ENCODE measurements at regions not wholly inside any gene's neighbourhood (a gene's known extent, or its start where the extent isn't known, plus 50 kb on each side); places are given as distances from the start of the nearest gene placed in this dataset.

DNA sequence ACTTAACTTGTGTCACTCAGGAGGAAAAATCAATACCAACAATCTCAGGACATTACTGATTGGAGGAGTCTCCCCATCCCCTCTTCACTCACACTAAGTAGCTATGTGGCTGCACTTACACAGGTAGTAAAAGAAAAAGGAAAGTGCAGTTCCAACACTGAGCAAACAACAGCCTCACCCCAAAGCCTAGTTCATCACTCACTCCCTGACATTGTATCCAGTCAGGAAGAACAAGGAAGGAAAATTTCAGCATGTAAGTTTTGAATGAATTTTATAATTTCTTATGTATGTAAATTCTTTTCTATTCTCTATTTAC lies 273.4 kb downstream of the IGSF11 start:
- Histone ChIP-seq H2BK12ac (ENCODE audit: low read length) (no peak overlapping the region), H4K8ac (ENCODE audit: low read depth, low read length) (no peak overlapping the region), H4K12ac (ENCODE audit: low read depth, low read length) (no peak overlapping the region), H4K91ac (ENCODE audit: low read depth, low read length) (no peak overlapping the region), H2BK120ac (ENCODE audit: insufficient read depth, low read length, poor library complexity) (no peak overlapping the region), H3K23ac (ENCODE audit: low read length) (no peak overlapping the region), H3K4ac (ENCODE audit: low read depth, low read length) (no peak overlapping the region), H3K18ac (ENCODE audit: low read length) (no peak overlapping the region), H3K9ac (ENCODE audit: low read length) (no peak overlapping the region), H3K4me1 (ENCODE audit: control insufficient read depth in 1 of 2, insufficient read depth in 2 of 2, low read length in 2 of 2) (no peaks in the 10 kb centered on the region), H2AK5ac (ENCODE audit: low read length) (no peak overlapping the region), H3K9me3 (ENCODE audit: insufficient read depth, low read depth, low read length) (no peaks in the 10 kb centered on the region), H3K79me2 (ENCODE audit: control insufficient read depth, insufficient read depth, low read length, poor library complexity) (no peaks in the 10 kb centered on the region), H3K27ac (ENCODE audit: low read depth, low read length) (no peak overlapping the region), H3K14ac (ENCODE audit: low read length) (no peak overlapping the region), H3K36me3 (ENCODE audit: control insufficient read depth in 1 of 2, insufficient read depth in 2 of 2, low read length in 2 of 2) (no peaks in the 10 kb centered on the region), H3K79me1 (ENCODE audit: low read length) (no peaks in the 10 kb centered on the region), H3K4me3 (ENCODE audit: low read depth, low read length) (no peak overlapping the region), H2BK5ac (ENCODE audit: low read depth, low read length, poor library complexity) (no peak overlapping the region), H3K4me2 (ENCODE audit: low read length) (no peak overlapping the region), H2AFZ (ENCODE audit: insufficient read depth, low read length, poor library complexity) (no peak overlapping the region), H3K27me3 (ENCODE audit: insufficient read depth, low read length) (no peaks in the 10 kb centered on the region)
- DNase-seq, result no peak

DNA sequence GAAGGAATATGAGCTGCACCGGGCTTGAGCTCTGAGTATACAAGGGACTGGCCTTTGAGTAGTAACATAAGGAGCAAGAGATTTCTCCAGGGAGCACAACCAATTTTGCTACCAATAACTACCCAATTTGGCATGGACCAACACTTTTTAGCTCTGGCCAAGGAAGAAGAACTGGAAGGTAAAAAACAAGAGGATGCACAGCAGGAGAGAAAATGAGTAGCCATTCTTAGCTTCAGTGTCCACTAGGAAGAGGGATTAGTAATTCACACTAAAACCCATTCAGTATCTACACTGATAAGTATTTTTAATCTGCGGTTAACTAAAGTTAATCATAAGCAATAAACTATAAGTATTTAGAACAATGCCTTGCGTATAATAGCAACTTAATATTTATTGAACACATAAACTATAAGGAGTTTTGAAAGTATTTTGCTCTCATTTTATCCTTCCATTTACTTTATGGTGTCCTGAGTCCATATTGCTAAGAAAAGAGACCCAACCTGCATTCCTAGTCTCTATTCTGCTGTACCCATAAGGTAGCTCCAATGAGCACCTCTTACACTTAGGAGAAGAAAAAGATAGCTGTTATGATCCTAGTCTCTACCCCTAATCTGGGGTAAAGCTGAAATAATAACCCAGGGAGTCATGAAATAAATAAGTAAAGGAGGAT lies 268.9 kb downstream of the IGSF11 start:
- Histone ChIP-seq H3K27ac (ENCODE audit: low read depth, low read length) (no peak overlapping the region), H2AFZ (ENCODE audit: insufficient read depth, low read length, poor library complexity) (no peak overlapping the region), H2BK12ac (ENCODE audit: low read length) (no peak overlapping the region), H4K12ac (ENCODE audit: low read depth, low read length) (no peak overlapping the region), H3K4me3 (ENCODE audit: low read depth, low read length) (no peak overlapping the region), H3K18ac (ENCODE audit: low read length) (no peak overlapping the region), H2BK5ac (ENCODE audit: low read depth, low read length, poor library complexity) (no peak overlapping the region), H3K79me2 (ENCODE audit: control insufficient read depth, insufficient read depth, low read length, poor library complexity) (no peaks in the 10 kb centered on the region), H3K9ac (ENCODE audit: low read length) (no peak overlapping the region), H2BK120ac (ENCODE audit: insufficient read depth, low read length, poor library complexity) (no peak overlapping the region), H4K8ac (ENCODE audit: low read depth, low read length) (no peak overlapping the region), H3K14ac (ENCODE audit: low read length) (no peak overlapping the region), H3K79me1 (ENCODE audit: low read length) (no peaks in the 10 kb centered on the region), H3K4me2 (ENCODE audit: low read length) (no peak overlapping the region), H3K4ac (ENCODE audit: low read depth, low read length) (no peak overlapping the region), H4K91ac (ENCODE audit: low read depth, low read length) (no peak overlapping the region), H2AK5ac (ENCODE audit: low read length) (no peak overlapping the region), H3K9me3 (ENCODE audit: insufficient read depth, low read depth, low read length) (no peaks in the 10 kb centered on the region), H3K27me3 (ENCODE audit: insufficient read depth, low read length) (no peaks in the 10 kb centered on the region), H3K23ac (ENCODE audit: low read length) (no peak overlapping the region), H3K4me1 (ENCODE audit: control insufficient read depth in 1 of 2, insufficient read depth in 2 of 2, low read length in 2 of 2) (no peaks in the 10 kb centered on the region), H3K36me3 (ENCODE audit: control insufficient read depth in 1 of 2, insufficient read depth in 2 of 2, low read length in 2 of 2) (no peaks in the 10 kb centered on the region)
- WGBS (ENCODE audit: extremely low coverage, insufficient coverage, insufficient read length), result no CpG with 5 or more reads among the region's 3 CpGs
- no peak for DNase-seq

DNA sequence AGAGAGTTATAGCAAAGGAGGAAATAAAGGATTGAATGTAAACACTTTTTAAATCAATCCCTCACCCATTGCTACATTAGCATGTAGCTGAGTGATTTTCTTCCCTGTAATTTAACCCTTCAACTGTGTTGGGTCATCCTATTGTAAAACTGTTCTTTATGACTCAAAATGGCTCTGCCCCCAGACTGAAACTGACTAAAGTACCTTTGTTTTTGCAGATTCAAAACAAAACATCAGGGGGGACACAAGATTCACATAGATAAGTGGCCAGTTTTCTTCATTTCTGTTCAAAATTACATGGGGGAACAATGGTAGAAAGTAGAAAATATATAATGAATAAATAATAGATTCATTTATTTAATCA lies 268.4 kb downstream of the IGSF11 start:
- Histone ChIP-seq H3K4ac (ENCODE audit: low read depth, low read length) (no peak overlapping the region), H3K36me3 (ENCODE audit: control insufficient read depth in 1 of 2, insufficient read depth in 2 of 2, low read length in 2 of 2) (no peaks in the 10 kb centered on the region), H3K4me2 (ENCODE audit: low read length) (no peak overlapping the region), H3K18ac (ENCODE audit: low read length) (no peak overlapping the region), H3K4me3 (ENCODE audit: low read depth, low read length) (no peak overlapping the region), H2AFZ (ENCODE audit: insufficient read depth, low read length, poor library complexity) (no peak overlapping the region), H3K4me1 (ENCODE audit: control insufficient read depth in 1 of 2, insufficient read depth in 2 of 2, low read length in 2 of 2) (no peaks in the 10 kb centered on the region), H3K27me3 (ENCODE audit: insufficient read depth, low read length) (no peaks in the 10 kb centered on the region), H3K79me2 (ENCODE audit: control insufficient read depth, insufficient read depth, low read length, poor library complexity) (no peaks in the 10 kb centered on the region), H2BK120ac (ENCODE audit: insufficient read depth, low read length, poor library complexity) (no peak overlapping the region), H3K9ac (ENCODE audit: low read length) (no peak overlapping the region), H3K14ac (ENCODE audit: low read length) (no peak overlapping the region), H4K8ac (ENCODE audit: low read depth, low read length) (no peak overlapping the region), H4K91ac (ENCODE audit: low read depth, low read length) (no peak overlapping the region), H2BK12ac (ENCODE audit: low read length) (no peak overlapping the region), H3K27ac (ENCODE audit: low read depth, low read length) (no peak overlapping the region), H3K9me3 (ENCODE audit: insufficient read depth, low read depth, low read length) (no peaks in the 10 kb centered on the region), H4K12ac (ENCODE audit: low read depth, low read length) (no peak overlapping the region), H2BK5ac (ENCODE audit: low read depth, low read length, poor library complexity) (no peak overlapping the region), H3K23ac (ENCODE audit: low read length) (no peak overlapping the region), H2AK5ac (ENCODE audit: low read length) (no peak overlapping the region), H3K79me1 (ENCODE audit: low read length) (no peaks in the 10 kb centered on the region)
- DNase-seq, result no peak

DNA sequence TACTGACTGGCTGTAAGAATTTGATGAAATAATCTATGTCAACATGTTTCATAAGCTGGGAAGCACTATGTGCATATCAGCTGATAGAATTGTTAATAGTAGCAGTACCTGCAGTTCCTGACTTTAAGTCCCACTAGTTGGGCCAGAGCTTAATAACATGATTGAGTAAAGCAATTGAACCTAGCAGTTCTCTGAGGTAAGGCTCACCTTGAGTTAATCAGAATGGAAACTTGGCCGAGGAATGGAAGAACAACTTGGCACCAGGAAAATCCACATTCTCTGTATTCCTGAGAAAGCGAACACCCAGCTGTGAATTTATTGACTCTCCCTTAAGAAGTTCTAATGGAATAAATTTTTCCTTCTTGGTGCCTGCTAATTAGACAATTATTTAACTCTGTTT lies 262.6 kb downstream of the IGSF11 start:
- no peak overlapping the region for H2BK12ac ChIP-seq (ENCODE audit: low read length)
- WGBS (ENCODE audit: extremely low coverage, insufficient coverage, insufficient read length), result no CpG with 5 or more reads among the region's 2 CpGs

More for the DNA sequence above, 262.6 kb downstream of the IGSF11 start:
- Histone ChIP-seq H3K27me3 (ENCODE audit: insufficient read depth, low read length) (no peaks in the 10 kb centered on the region), H3K14ac (ENCODE audit: low read length) (no peak overlapping the region), H3K4me1 (ENCODE audit: control insufficient read depth in 1 of 2, insufficient read depth in 2 of 2, low read length in 2 of 2) (no peaks in the 10 kb centered on the region), H3K23ac (ENCODE audit: low read length) (no peak overlapping the region), H3K4me2 (ENCODE audit: low read length) (no peak overlapping the region), H4K91ac (ENCODE audit: low read depth, low read length) (no peak overlapping the region), H3K4me3 (ENCODE audit: low read depth, low read length) (no peak overlapping the region), H3K9me3 (ENCODE audit: insufficient read depth, low read depth, low read length) (no peaks in the 10 kb centered on the region), H3K79me2 (ENCODE audit: control insufficient read depth, insufficient read depth, low read length, poor library complexity) (no peaks in the 10 kb centered on the region), H3K79me1 (ENCODE audit: low read length) (no peaks in the 10 kb centered on the region), H2AK5ac (ENCODE audit: low read length) (no peak overlapping the region), H3K9ac (ENCODE audit: low read length) (no peak overlapping the region), H2AFZ (ENCODE audit: insufficient read depth, low read length, poor library complexity) (no peak overlapping the region), H3K27ac (ENCODE audit: low read depth, low read length) (no peak overlapping the region), H2BK120ac (ENCODE audit: insufficient read depth, low read length, poor library complexity) (no peak overlapping the region), H4K12ac (ENCODE audit: low read depth, low read length) (no peak overlapping the region), H3K18ac (ENCODE audit: low read length) (no peak overlapping the region), H4K8ac (ENCODE audit: low read depth, low read length) (no peak overlapping the region), H3K36me3 (ENCODE audit: control insufficient read depth in 1 of 2, insufficient read depth in 2 of 2, low read length in 2 of 2) (no peaks in the 10 kb centered on the region), H3K4ac (ENCODE audit: low read depth, low read length) (no peak overlapping the region), H2BK5ac (ENCODE audit: low read depth, low read length, poor library complexity) (no peak overlapping the region)
- peak in 1 of 2 donors; percentile 30 for DNase-seq

Data from trophoblast cell (in vitro differentiated cells and primary cell).